CD4-positive, CD25-positive, alpha-beta regulatory T cell (primary cell): ENCODE measurements at regions not wholly inside any gene's neighbourhood (a gene's known extent, or its start where the extent isn't known, plus 50 kb on each side); places are given as distances from the start of the nearest gene placed in this dataset.
A peak's percentile ranks its signal among the peaks of the same experiment; 100 is the strongest.

Source experiments
- ATAC-seq, 2 donors: fragments of 150-1000 bp; cut with Tn5 transposase; one replicate each; pipeline ENCODE4 v1.10.0; 2021; ENCODE audit warnings: low read depth in 2 of 2, moderate number of reproducible peaks in 2 of 2, moderate library complexity in 1 of 2
- DNase-seq, 3 donors: peaks; one replicate each; pipeline versions ENCODE4 v3.0.0 to v3.0.0-alpha.2; 2012 to 2022; ENCODE audit warnings: mixed read lengths in 1 of 3
- H3K27ac ChIP-seq: one replicate; pipeline ENCODE4 v1.7.0; 2013; ENCODE audit warnings: mild to moderate bottlenecking, low read length; ENCODE audit not compliant: insufficient read depth, poor library complexity, severe bottlenecking
- H3K27me3 ChIP-seq: one replicate; pipeline ENCODE4 v1.7.0; 2013; ENCODE audit warnings: low read length; ENCODE audit not compliant: control insufficient read depth, insufficient read depth
- H3K36me3 ChIP-seq: one replicate; pipeline ENCODE4 v1.7.0; 2013; ENCODE audit warnings: mild to moderate bottlenecking, low read length, moderate library complexity; ENCODE audit not compliant: control insufficient read depth, insufficient read depth
- H3K4me1 ChIP-seq: 2 replicates; pipeline ENCODE4 v1.7.0; 2013; ENCODE audit warnings: mild to moderate bottlenecking, low read length; ENCODE audit not compliant: insufficient read depth, control insufficient read depth, poor library complexity, severe bottlenecking
- H3K4me3 ChIP-seq: one replicate; pipeline ENCODE4 v1.7.0; 2013; ENCODE audit warnings: low read depth, mild to moderate bottlenecking, low read length, moderate library complexity
- H3K9me3 ChIP-seq, 2 experiments: 1 replicate in 1 of 2; 2 replicates in 1 of 2; pipeline ENCODE4 v1.7.0; 2013; ENCODE audit warnings: low read length in 2 of 2, mild to moderate bottlenecking in 1 of 2, moderate library complexity in 1 of 2; ENCODE audit not compliant: control insufficient read depth in 2 of 2
- H3K27ac Mint-ChIP-seq, 3 donors: one replicate each; pipeline ENCODE4 v1.8.0; 2020 to 2022; ENCODE audit warnings: mild to moderate bottlenecking in 3 of 3, mixed read lengths in 3 of 3, moderate library complexity in 2 of 3
- H3K27me3 Mint-ChIP-seq: one replicate; pipeline ENCODE4 v1.8.0; 2022; ENCODE audit warnings: mild to moderate bottlenecking, mixed read lengths
- H3K36me3 Mint-ChIP-seq: one replicate; pipeline ENCODE4 v1.8.0; 2020; ENCODE audit warnings: mixed read lengths
- H3K4me1 Mint-ChIP-seq, 4 donors: one replicate each; pipeline ENCODE4 v1.8.0; 2020 to 2022; ENCODE audit warnings: mixed read lengths in 4 of 4, mild to moderate bottlenecking in 1 of 4
- H3K4me3 Mint-ChIP-seq, 4 donors: one replicate each; pipeline ENCODE4 v1.8.0; 2020 to 2022; ENCODE audit warnings: mild to moderate bottlenecking in 4 of 4, mixed read lengths in 4 of 4, moderate library complexity in 3 of 4
- H3K9me3 Mint-ChIP-seq, 7 donors: one replicate each; pipeline ENCODE4 v1.8.0; 2020 to 2022; ENCODE audit warnings: mixed read lengths in 7 of 7, mild to moderate bottlenecking in 3 of 7, moderate library complexity in 2 of 7

DNA sequence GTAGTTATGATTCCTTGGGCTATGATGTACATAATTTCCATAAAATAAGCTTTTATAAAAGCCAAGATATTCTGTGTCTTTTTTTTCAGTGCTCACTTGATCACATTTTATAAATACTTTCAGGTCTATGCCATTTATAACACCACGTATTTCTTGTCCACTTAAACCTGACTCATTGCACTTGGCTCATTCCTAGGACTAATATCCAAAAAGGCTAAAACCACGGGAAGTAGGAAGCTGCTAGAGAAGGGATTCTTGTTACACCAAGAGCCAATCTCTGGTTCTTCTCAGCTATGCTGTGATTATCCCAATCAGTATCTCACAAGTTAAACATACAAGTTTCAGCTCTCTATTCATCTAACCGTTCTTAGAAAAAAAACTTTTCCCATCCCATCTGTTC lies 80.4 kb upstream of the CDH6 start:
- no peak overlapping the region for H3K27ac ChIP-seq
- DNase-seq (no peak), ATAC-seq (no peak)
- no peaks in the 10 kb centered on the region for H3K4me1 Mint-ChIP-seq
- peaks cover 0 to 7% (median 4%) of the 10 kb centered on the region in 7 donors for H3K9me3 Mint-ChIP-seq
- no peaks in the 10 kb centered on the region for H3K36me3 ChIP-seq
- no peak overlapping the region for H3K27ac Mint-ChIP-seq
- no peak overlapping the region for H3K4me3 Mint-ChIP-seq
- no peaks in the 10 kb centered on the region for H3K4me1 ChIP-seq
- H3K27me3 ChIP-seq = no peaks in the 10 kb centered on the region
- H3K9me3 ChIP-seq = no peaks in the 10 kb centered on the region
- no peaks in the 10 kb centered on the region for H3K27me3 Mint-ChIP-seq
- no peaks in the 10 kb centered on the region for H3K36me3 Mint-ChIP-seq
- H3K4me3 ChIP-seq = no peak overlapping the region

DNA sequence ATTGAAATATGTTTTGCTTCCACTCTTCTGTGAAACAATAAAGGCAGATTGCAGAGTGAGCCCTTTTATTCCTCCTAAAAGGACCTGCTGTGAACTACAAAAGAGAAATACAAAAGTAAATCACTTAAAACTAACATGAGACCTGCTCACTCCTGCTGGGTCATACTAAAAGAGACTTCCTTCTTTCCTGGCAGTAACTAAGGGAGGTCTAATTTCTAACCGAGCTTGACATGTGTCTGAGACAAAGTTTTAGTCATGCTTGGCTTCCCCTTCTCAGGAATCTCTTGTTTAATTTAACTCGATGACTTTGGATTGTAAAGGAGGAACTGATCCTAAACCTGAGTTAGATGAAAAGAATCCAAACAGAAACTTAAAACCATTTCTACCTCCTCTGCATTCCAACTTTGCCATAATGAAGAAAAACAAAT lies 86.4 kb upstream of the CDH6 start:
- Histone ChIP-seq H3K9me3 (no peaks in the 10 kb centered on the region), H3K4me3 (no peak overlapping the region), H3K27me3 (no peaks in the 10 kb centered on the region), H3K27ac (no peak overlapping the region), H3K4me1 (no peaks in the 10 kb centered on the region), H3K36me3 (no peaks in the 10 kb centered on the region)
- Mint-ChIP-seq H3K36me3 (no peaks in the 10 kb centered on the region), H3K4me1 (no peaks in the 10 kb centered on the region), H3K4me3 (no peak overlapping the region), H3K9me3 (peaks cover 0 to 9% (median 0%) of the 10 kb centered on the region in 7 donors), H3K27ac (no peak overlapping the region), H3K27me3 (no peaks in the 10 kb centered on the region)
- DNase-seq (no peak), ATAC-seq (no peak)

DNA sequence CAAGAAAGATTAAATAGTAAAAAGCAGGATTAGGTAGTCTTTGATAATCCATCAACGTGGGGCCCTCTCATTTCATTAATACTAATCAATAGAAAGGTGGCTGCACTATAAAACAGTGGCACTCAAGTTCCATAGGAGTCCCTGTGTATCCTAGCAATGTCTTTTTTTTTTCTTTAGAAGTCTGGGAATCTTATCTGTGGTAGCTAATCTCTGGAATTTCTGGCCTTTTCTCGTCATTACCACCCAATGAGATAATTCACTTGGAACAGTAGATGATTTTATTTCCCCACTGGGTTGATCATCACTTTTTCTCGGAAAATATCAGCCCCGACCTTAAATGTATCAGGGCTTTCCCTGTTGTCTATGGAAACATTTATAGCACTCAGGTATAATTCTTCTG lies 86.8 kb upstream of the CDH6 start:
- Histone ChIP-seq H3K36me3 (no peaks in the 10 kb centered on the region), H3K27ac (no peak overlapping the region), H3K4me1 (no peaks in the 10 kb centered on the region), H3K4me3 (no peak overlapping the region), H3K27me3 (no peaks in the 10 kb centered on the region), H3K9me3 (no peaks in the 10 kb centered on the region)
- no peak overlapping the region for H3K4me3 Mint-ChIP-seq
- no peak overlapping the region for H3K27ac Mint-ChIP-seq
- H3K36me3 Mint-ChIP-seq = no peaks in the 10 kb centered on the region
- no peak for DNase-seq
- no peak for ATAC-seq
- peaks cover 0 to 9% (median 0%) of the 10 kb centered on the region in 7 donors for H3K9me3 Mint-ChIP-seq
- no peaks in the 10 kb centered on the region for H3K27me3 Mint-ChIP-seq
- no peaks in the 10 kb centered on the region for H3K4me1 Mint-ChIP-seq

DNA sequence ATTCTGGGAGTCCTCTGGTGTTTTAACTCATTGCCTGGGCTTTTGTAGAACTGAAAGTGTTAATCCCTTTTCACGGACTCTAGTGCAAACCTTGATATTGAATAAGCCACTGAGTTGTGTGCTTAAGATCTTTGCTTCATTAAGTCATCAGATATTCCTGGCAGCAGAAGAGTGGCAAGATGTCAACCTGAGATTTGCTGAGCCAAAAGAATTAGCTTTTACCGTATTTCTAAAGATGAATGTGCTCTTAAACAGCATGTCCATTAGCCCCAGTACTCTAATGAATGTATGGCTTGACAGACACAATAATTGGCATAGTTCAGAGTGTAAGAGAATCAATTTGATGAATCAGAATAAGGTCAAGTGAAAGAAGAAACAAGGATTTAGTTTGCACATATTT lies 87.2 kb upstream of the CDH6 start:
- no peaks in the 10 kb centered on the region for H3K27me3 Mint-ChIP-seq
- DNase-seq (no peak), ATAC-seq (no peak)
- no peaks in the 10 kb centered on the region for H3K9me3 ChIP-seq
- H3K27me3 ChIP-seq = no peaks in the 10 kb centered on the region
- no peaks in the 10 kb centered on the region for H3K4me1 Mint-ChIP-seq
- H3K36me3 ChIP-seq = no peaks in the 10 kb centered on the region
- H3K27ac ChIP-seq = no peak overlapping the region
- peaks cover 0 to 9% (median 0%) of the 10 kb centered on the region in 7 donors for H3K9me3 Mint-ChIP-seq
- no peak overlapping the region for H3K4me3 ChIP-seq
- no peak overlapping the region for H3K27ac Mint-ChIP-seq
- no peaks in the 10 kb centered on the region for H3K36me3 Mint-ChIP-seq
- H3K4me3 Mint-ChIP-seq = no peak overlapping the region
- H3K4me1 ChIP-seq = no peaks in the 10 kb centered on the region

DNA sequence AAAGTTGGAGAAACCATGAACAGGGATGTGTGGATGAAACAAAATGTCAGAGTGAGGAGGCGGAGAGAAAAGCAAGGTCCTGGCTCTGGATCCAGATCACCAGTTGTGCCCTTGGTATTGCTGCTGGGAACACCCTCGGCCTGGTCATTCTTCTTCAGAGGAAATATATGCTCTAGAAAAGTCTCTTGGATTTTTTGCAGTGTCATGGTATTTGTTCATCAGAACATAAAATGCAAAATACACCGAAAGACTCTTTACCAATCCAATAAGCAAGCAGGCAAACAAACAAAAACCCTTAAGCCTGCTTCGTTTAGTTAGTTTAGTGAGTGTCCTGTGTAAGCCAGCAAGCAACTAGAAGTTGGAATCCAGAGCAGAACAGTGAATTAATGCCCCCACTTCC lies 88.7 kb upstream of the CDH6 start:
- Mint-ChIP-seq H3K27me3 (no peaks in the 10 kb centered on the region), H3K4me1 (no peaks in the 10 kb centered on the region), H3K36me3 (no peaks in the 10 kb centered on the region), H3K4me3 (no peak overlapping the region), H3K9me3 (peaks cover 0 to 9% (median 0%) of the 10 kb centered on the region in 7 donors), H3K27ac (no peak overlapping the region)
- H3K27ac ChIP-seq = no peak overlapping the region
- no peak for ATAC-seq
- no peaks in the 10 kb centered on the region for H3K4me1 ChIP-seq
- no peak overlapping the region for H3K4me3 ChIP-seq
- H3K9me3 ChIP-seq = no peaks in the 10 kb centered on the region
- H3K36me3 ChIP-seq = no peaks in the 10 kb centered on the region
- no peak for DNase-seq
- H3K27me3 ChIP-seq = no peaks in the 10 kb centered on the region

DNA sequence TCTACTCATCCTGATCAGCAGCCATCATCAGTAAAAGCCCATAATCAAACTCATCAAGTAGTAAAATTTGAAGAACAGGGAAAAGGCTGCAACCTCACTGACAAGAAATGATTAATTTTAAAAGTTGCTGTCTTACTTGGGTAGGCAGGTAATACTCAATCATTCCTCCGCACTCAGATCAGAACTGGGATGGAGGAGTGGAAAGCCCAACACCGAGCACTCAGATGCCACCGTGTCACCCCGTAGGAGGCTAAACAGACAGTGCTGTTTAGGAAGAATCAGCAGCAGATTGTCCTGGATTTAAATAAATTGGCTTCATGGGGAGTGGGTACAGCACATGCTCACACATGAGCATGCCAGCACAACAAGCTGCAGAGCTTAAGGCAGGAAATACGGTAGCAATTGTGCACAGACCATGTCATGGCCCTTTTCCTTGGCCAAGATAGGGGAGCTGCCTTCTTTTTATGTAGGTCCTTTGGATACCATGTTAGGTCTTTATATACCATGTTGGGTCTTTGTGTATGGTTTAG lies 92.6 kb upstream of the CDH6 start:
- Mint-ChIP-seq H3K4me1 (no peaks in the 10 kb centered on the region), H3K4me3 (no peak overlapping the region), H3K36me3 (no peaks in the 10 kb centered on the region), H3K27ac (peak overlapping the region in 1 of 3 donors; percentile 58), H3K27me3 (no peaks in the 10 kb centered on the region), H3K9me3 (peaks cover 0 to 7% (median 1%) of the 10 kb centered on the region in 7 donors)
- Histone ChIP-seq H3K9me3 (no peaks in the 10 kb centered on the region), H3K4me3 (no peak overlapping the region), H3K4me1 (no peaks in the 10 kb centered on the region), H3K36me3 (no peaks in the 10 kb centered on the region), H3K27ac (no peak overlapping the region), H3K27me3 (no peaks in the 10 kb centered on the region)
- ATAC-seq (no peak), DNase-seq (no peak)

- H3K36me3 Mint-ChIP-seq = no peaks in the 10 kb centered on the region
- Histone ChIP-seq H3K27ac (no peak overlapping the region), H3K36me3 (no peaks in the 10 kb centered on the region), H3K27me3 (no peaks in the 10 kb centered on the region), H3K4me1 (no peaks in the 10 kb centered on the region), H3K9me3 (no peaks in the 10 kb centered on the region), H3K4me3 (no peak overlapping the region)
- H3K4me3 Mint-ChIP-seq = no peak overlapping the region
- no peaks in the 10 kb centered on the region for H3K27me3 Mint-ChIP-seq
- H3K27ac Mint-ChIP-seq = no peak overlapping the region
- peaks cover 0 to 6% (median 2%) of the 10 kb centered on the region in 7 donors for H3K9me3 Mint-ChIP-seq
- H3K4me1 Mint-ChIP-seq = no peaks in the 10 kb centered on the region
- ATAC-seq (no peak), DNase-seq (no peak)
These were observed 93.4 kb upstream of the CDH6 start for GRCh38 chr5:31100047-31100575.

DNA sequence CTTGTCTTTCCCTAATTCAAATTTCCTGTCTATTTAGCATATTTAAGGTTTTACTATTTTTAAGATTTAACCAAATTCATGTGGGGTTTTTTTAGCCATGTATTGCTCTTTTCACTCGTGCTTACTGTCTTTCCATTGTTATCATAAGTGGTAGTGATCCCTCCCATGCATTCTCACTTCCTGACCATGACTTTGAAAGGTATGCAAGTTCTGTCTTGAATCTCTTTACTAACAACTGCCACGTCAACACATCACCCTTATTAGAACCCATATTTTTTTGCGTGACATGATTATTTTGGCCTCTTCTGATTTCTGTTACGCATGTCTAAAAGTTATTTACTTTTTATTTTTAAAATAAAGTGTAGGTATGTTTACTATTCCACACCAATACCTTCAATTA lies 94.7 kb upstream of the CDH6 start:
- no peaks in the 10 kb centered on the region for H3K9me3 ChIP-seq
- H3K36me3 ChIP-seq = no peaks in the 10 kb centered on the region
- H3K9me3 Mint-ChIP-seq = peaks cover 0 to 4% (median 2%) of the 10 kb centered on the region in 7 donors
- H3K27ac Mint-ChIP-seq = no peak overlapping the region
- H3K4me3 Mint-ChIP-seq = no peak overlapping the region
- H3K27ac ChIP-seq = no peak overlapping the region
- no peak for DNase-seq
- H3K27me3 ChIP-seq = no peaks in the 10 kb centered on the region
- H3K4me1 Mint-ChIP-seq = no peaks in the 10 kb centered on the region
- H3K36me3 Mint-ChIP-seq = no peaks in the 10 kb centered on the region
- H3K4me1 ChIP-seq = no peaks in the 10 kb centered on the region
- ATAC-seq = no peak
- no peaks in the 10 kb centered on the region for H3K27me3 Mint-ChIP-seq
- no peak overlapping the region for H3K4me3 ChIP-seq
